ENCODE measurements at regions not wholly inside any gene's neighbourhood (a gene's known extent, or its start where the extent isn't known, plus 50 kb on each side); places are given as distances from the start of the nearest gene placed in this dataset.

- H3K27ac ChIP-seq (ENCODE audit: insufficient read depth, low read depth, low read length) = no peak overlapping the region
- no peaks in the 10 kb centered on the region for H3K36me3 ChIP-seq (ENCODE audit: control insufficient read depth in 2 of 2, extremely low read depth in 1 of 2, insufficient read depth in 2 of 2, low read length in 2 of 2)
- no peak overlapping the region for H3K4me3 ChIP-seq (replicated peaks in 1 of 3; ENCODE audit: insufficient read depth in 1 of 3, low read depth in 1 of 3, low read length in 3 of 3)
- H3K4me1 ChIP-seq (ENCODE audit: control insufficient read depth, extremely low read depth, insufficient read depth, low read length) = no peaks in the 10 kb centered on the region
- ChIA-PET CTCF (no interaction called here), POLR2A (no interaction called here)
- H2AFZ ChIP-seq (ENCODE audit: low read depth, low read length) = no peak overlapping the region
- no peak overlapping the region for H3K9ac ChIP-seq (replicated peaks; ENCODE audit: extremely low read depth, insufficient read depth, low read length)
- no peaks in the 10 kb centered on the region for H4K20me1 ChIP-seq (replicated peaks; ENCODE audit: control insufficient read depth, extremely low read depth, insufficient read depth, low read length)
- FAIRE-seq (no peak), DNase-seq (ENCODE audit: low read depth, low spot score) (no peak)
- BruUV-seq (replicated peaks) = no TSS peak
- H3K9me1 ChIP-seq (replicated peaks; ENCODE audit: control insufficient read depth, extremely low read depth, insufficient read depth, low read length) = no peaks in the 10 kb centered on the region
- H3K79me2 ChIP-seq (ENCODE audit: control insufficient read depth, insufficient read depth, low read length) = no peaks in the 10 kb centered on the region
- dilution Hi-C loops (cut with MboI; ENCODE audit: extremely low pct_ligation_motif_present, low sequenced_read_pairs) (no loop called here), intact Hi-C loops (cut with micrococcal nuclease) (no loop called here)
- TF ChIP-seq MYC (IDR thresholded peaks at IDR 0.05; ENCODE audit: low read depth, low read length) (no peak), POLR2A (IDR thresholded peaks at IDR 0.05; ENCODE audit: low read depth, low read length) (no peak), EZH2 (IDR thresholded peaks at IDR 0.05; ENCODE audit: borderline replicate concordance, low read depth, low read length, severe bottlenecking) (no peak), MAX (IDR thresholded peaks at IDR 0.05; ENCODE audit: insufficient read depth, insufficient read length) (no peak), FOS (IDR thresholded peaks at IDR 0.05; ENCODE audit: borderline replicate concordance, insufficient read depth, low read length) (no peak), JUN (IDR thresholded peaks at IDR 0.05; ENCODE audit: borderline replicate concordance, insufficient read depth, insufficient read length, low read depth) (no peak), CTCF (IDR thresholded peaks at IDR 0.05; ENCODE audit: extremely low read depth in 1 of 2, insufficient read depth in 1 of 2, low read depth in 1 of 2, low read length in 2 of 2) (no peak), GATA2 (IDR thresholded peaks at IDR 0.05; ENCODE audit: insufficient read depth, insufficient read length, low read depth, low read length) (no peak), POLR2AphosphoS5 (IDR thresholded peaks at IDR 0.05; ENCODE audit: insufficient read depth, low read depth, low read length) (no peak)
- H3K9me3 ChIP-seq (replicated peaks; ENCODE audit: control insufficient read depth, insufficient read depth, low read length) = no peaks in the 10 kb centered on the region
- H3K27me3 ChIP-seq (ENCODE audit: control insufficient read depth in 2 of 2, insufficient read depth in 2 of 2, low read length in 2 of 2) = no peaks in the 10 kb centered on the region
- no peak overlapping the region for H3K4me2 ChIP-seq (ENCODE audit: insufficient read depth, low read length)
Observed at GRCh38 chr5:101035425-101035824, 132.3 kb upstream of the ST8SIA4 start.
